Heart right ventricle (tissue), 16 donors: ENCODE measurements at regions not wholly inside any gene's neighbourhood (a gene's known extent, or its start where the extent isn't known, plus 50 kb on each side); places are given as distances from the start of the nearest gene placed in this dataset.
A peak's percentile ranks its signal among the peaks of the same experiment; 100 is the strongest.
"Not testable (repeated sequence)": the region's sequence is repeated elsewhere in the genome, so short reads cannot be mapped to it uniquely, and the experiment has no call there.

Source experiments
- ATAC-seq, 8 donors: fragments of 200-7000 bp; cut with Tn5 transposase; one replicate each; pipeline ENCODE4 v1.9.1; 2020; ENCODE audit warnings: mild to moderate bottlenecking in 8 of 8, moderate library complexity in 8 of 8, moderate number of reproducible peaks in 1 of 8
- DNase-seq, 2 donors: peaks; one replicate each; pipeline ENCODE4 v3.0.0-alpha.2; 2020
- H3K27ac ChIP-seq, 10 donors: fragments of 200-600 bp; sonication (generic) in 2 of 10; one replicate each; pipeline versions ENCODE4 v1.5.0 to v1.8.0; 2020 to 2022; ENCODE audit warnings: mild to moderate bottlenecking in 3 of 10
- H3K27me3 ChIP-seq, 7 donors: fragments of 200-600 bp; one replicate each; pipeline ENCODE4 v1.8.0; 2021 to 2022; ENCODE audit warnings: mild to moderate bottlenecking in 2 of 7
- H3K36me3 ChIP-seq, 9 donors: fragments of 200-600 bp; sonication (generic) in 1 of 9; one replicate each; pipeline versions ENCODE4 v1.5.0 to v1.8.0; 2020 to 2022; ENCODE audit warnings: mild to moderate bottlenecking in 2 of 9
- H3K4me1 ChIP-seq, 9 donors: fragments of 200-600 bp; sonication (generic) in 1 of 9; one replicate each; pipeline versions ENCODE4 v1.5.0 to v1.8.0; 2020 to 2022; ENCODE audit warnings: mild to moderate bottlenecking in 4 of 9
- H3K4me3 ChIP-seq, 10 donors: fragments of 200-600 bp; sonication (generic) in 2 of 10; one replicate each; pipeline versions ENCODE4 v1.5.0 to v1.8.0; 2020 to 2022; ENCODE audit warnings: mild to moderate bottlenecking in 7 of 10, moderate library complexity in 2 of 10
- H3K9me3 ChIP-seq, 11 donors: fragments of 200-600 bp in 10 of 11; sonication (generic) in 2 of 11; one replicate each; pipeline versions ENCODE4 v1.5.0 to v1.8.0; 2013 to 2022; ENCODE audit warnings: mild to moderate bottlenecking in 2 of 11, control low read depth in 1 of 11, moderate library complexity in 1 of 11
- WGBS, 2 donors: extraction: QIAGEN DNeasy Blood & Tissue Kit; methylation state at CpG; one replicate each; pipeline ENCODE4 v1.1.7; 2013; ENCODE audit warnings: inconsistent platforms in 1 of 2; 5-methylcytosine and 5-hydroxymethylcytosine counted together
- intact Hi-C, 10 donors: fragments of 100-400 bp; cut with DNase I; formaldehyde crosslinking; loops; one replicate each; pipeline versions ENCODE4 v1.11.1 to v1.14.2; 2022
- TF ChIP-seq, protein P1 (sequence below), 9 donors: fragments of 200-600 bp; sonication (generic) in 2 of 9; IDR thresholded peaks; one replicate each; pipeline versions ENCODE4 v1.5.0 to v1.8.0; 2021 to 2022; ENCODE audit warnings: antibody characterized with exemption in 9 of 9, mild to moderate bottlenecking in 5 of 9, moderate library complexity in 1 of 9
- donor health status: Arrhythmogenic right ventricular cardiomyopathy.
- donor health status: ischemic (EF 13 %, LVEDD 7.1; RV severe dilation, severe dysfunction).
- donor health status: healthy with polysubstance abuse.
- donor health status: DM: no; HTN: yes; CAD: no.
- donor health status: DM: no; HTN: no; CAD: no.
- donor health status: ischemic (EF 25% LVEDD 6.9; RV normal size, moderate dysfunction).
- donor health status: ischemic (EF 25% LVEDD 5.7; RV mildly dilated, moderate dysfunction).
- donor health status: healthy.
- donor health status: DM: yes; HTN: yes; CAD: no.
- donor health status: Ischemic cardiomyopathy.
- donor health status: ischemic (EF 35%, LVEDD 5.7; RV mildly dilated, moderate dysfunction).
- donor health status: nonischemic (EF 11% LVEDD 7.7; RV severe dilation, severe dysfunction).
- donor health status: DM: yes; HTN: yes; CAD: no.
- donor health status: PGD.
- donor health status: ischemic (EF 29% LVEDD 5.4; RV normal size, mild dysfunction).
- donor health status: nonischemic (EF 23%, LVEDD 6.1; RV moderate dilation, normal function).

DNA sequence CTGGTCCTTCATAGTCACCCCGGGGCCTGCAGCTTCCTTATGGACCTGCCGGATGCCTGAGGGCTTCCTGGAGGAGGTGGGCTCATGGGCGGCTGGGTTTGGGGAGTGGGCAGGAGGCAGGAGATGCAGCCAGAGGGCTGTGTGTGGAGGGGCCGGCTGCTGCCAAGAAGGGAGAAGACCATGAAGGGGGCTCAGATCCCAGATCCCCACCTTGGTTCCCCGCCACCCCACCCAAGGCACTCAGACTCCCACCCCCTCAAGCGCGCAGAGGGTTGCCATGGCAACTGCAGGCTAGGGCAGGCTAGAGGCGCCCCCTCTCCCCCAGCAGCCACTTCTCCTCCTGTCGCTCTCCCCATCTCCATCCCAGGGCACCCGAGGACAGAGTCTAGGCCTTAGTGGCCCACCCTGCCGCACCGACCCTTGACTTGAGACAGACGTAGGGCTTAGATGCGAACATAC, 104.5 kb downstream of the CRLF3 start:
- ATAC-seq (peak in 1 of 8 donors; percentile 8), DNase-seq (no peak)
- no peak overlapping the region for H3K27ac ChIP-seq
- TF ChIP-seq, protein P1, sequence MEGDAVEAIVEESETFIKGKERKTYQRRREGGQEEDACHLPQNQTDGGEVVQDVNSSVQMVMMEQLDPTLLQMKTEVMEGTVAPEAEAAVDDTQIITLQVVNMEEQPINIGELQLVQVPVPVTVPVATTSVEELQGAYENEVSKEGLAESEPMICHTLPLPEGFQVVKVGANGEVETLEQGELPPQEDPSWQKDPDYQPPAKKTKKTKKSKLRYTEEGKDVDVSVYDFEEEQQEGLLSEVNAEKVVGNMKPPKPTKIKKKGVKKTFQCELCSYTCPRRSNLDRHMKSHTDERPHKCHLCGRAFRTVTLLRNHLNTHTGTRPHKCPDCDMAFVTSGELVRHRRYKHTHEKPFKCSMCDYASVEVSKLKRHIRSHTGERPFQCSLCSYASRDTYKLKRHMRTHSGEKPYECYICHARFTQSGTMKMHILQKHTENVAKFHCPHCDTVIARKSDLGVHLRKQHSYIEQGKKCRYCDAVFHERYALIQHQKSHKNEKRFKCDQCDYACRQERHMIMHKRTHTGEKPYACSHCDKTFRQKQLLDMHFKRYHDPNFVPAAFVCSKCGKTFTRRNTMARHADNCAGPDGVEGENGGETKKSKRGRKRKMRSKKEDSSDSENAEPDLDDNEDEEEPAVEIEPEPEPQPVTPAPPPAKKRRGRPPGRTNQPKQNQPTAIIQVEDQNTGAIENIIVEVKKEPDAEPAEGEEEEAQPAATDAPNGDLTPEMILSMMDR (IDR thresholded peaks at IDR 0.05) = no peak
- H3K4me3 ChIP-seq = no peak overlapping the region
- H3K36me3 ChIP-seq = no peaks in the 10 kb centered on the region
- intact Hi-C loops = no loop called here
- H3K4me1 ChIP-seq = no peaks in the 10 kb centered on the region
- H3K27me3 ChIP-seq = no peaks in the 10 kb centered on the region
- WGBS, 2 donors = 95 to 97% methylated on average over 14 of the region's 14 CpGs
- no peaks in the 10 kb centered on the region for H3K9me3 ChIP-seq

DNA sequence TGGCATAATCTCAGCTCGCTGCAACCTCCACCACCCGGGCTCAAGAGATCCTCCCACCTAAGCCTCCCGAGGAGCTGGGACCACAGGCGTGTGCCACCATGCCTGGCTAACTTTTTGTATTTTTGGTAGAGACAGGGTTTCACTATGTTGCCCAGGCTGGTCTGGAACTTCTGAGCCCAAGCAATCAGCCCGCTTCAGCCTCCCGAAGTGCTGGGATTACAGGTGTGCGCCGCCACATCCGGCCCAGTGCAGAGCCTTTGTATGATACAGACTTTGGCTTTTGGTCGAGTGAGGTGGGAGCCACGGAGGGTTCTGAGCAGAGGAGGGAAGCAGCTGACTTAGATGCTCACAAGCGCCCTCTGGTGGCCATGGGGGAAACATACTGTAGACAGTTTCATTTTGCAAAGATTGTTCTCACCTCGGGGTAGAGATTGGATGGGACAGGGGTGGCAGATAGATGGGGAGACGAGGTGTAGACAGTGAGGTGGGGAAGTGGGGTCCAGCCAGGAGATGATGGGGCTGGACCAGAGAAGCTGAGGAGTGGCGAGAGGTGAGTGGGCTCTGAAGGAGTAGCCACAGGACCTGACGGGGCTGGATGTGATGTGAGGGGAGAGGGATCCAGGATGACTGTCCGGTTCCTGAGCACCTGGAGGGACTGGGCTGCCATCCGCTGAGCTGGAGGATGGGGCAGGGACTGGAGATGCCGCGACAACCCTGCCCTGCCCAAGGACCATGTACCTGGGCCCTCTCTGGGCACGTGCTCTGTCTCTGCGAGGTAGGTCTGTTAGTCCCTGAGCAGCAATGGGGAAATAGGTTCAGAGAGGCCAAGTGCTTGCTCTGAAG, 105.1 kb downstream of the CRLF3 start:
- intact Hi-C loops = not testable (repeated sequence)

DNA sequence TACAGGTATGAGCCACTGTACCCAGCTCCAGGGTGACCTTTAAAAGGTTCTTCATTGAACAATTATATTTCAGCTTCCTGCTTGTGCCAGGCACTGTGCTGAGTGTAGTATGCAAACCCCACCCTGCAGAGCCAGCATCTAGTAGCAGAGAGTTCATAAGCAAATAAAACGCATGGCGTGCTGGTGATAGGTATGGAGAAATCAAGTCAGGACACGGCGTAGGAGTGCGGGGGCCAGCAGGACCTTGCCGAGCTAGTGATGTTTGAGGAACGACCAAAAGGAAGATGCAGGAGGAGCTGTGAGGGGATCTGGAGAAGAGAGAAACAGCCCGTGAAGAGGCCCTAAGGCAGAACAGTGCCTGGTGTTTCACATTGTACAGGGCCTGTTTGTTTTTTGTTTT, 105.8 kb downstream of the CRLF3 start:
- ATAC-seq, H3K27ac ChIP-seq, H3K36me3 ChIP-seq, H3K4me1 ChIP-seq, DNase-seq, H3K9me3 ChIP-seq, H3K27me3 ChIP-seq, H3K4me3 ChIP-seq, intact Hi-C loops: not testable (repeated sequence)
- 95% methylated on average over 8 of the region's 8 CpGs for WGBS, 2 donors

More for the DNA sequence above, 105.1 kb downstream of the CRLF3 start:
- 78 to 79% methylated on average over 21 to 22 of the region's 22 CpGs for WGBS, 2 donors
- TF ChIP-seq, protein P1 (IDR thresholded peaks at IDR 0.05) = peak; percentile 45 to 65 (median 59)
- not testable (repeated sequence) for H3K27ac ChIP-seq, H3K4me1 ChIP-seq, H3K36me3 ChIP-seq, H3K4me3 ChIP-seq, H3K27me3 ChIP-seq, H3K9me3 ChIP-seq
- peak; percentile 59 to 69 for DNase-seq
- ATAC-seq = peak in 6 of 8 donors; percentile 30 to 60 (median 51)

DNA sequence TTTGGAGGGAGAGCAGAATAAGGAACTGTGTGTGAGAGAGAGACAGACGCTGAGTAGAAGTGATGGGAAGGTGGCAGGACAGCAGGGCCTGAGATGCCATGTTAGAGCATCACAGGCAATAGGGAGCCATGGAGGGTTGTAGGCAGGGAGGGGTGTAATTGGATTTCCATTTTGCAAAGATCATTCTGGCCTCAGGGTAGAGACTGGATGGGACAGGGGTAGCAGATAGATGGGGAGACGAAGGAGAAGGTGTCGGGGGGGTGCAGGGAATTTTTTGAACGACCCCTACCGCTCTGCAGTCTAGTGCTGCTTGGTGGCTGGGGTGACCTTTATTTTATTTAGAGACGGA, 106.4 kb downstream of the CRLF3 start:
- ATAC-seq, H3K4me3 ChIP-seq, H3K27ac ChIP-seq, H3K9me3 ChIP-seq, H3K4me1 ChIP-seq, DNase-seq, intact Hi-C loops, H3K27me3 ChIP-seq, H3K36me3 ChIP-seq: not testable (repeated sequence)
- 94 to 96% methylated on average over 5 to 6 of the region's 6 CpGs for WGBS, 2 donors

DNA sequence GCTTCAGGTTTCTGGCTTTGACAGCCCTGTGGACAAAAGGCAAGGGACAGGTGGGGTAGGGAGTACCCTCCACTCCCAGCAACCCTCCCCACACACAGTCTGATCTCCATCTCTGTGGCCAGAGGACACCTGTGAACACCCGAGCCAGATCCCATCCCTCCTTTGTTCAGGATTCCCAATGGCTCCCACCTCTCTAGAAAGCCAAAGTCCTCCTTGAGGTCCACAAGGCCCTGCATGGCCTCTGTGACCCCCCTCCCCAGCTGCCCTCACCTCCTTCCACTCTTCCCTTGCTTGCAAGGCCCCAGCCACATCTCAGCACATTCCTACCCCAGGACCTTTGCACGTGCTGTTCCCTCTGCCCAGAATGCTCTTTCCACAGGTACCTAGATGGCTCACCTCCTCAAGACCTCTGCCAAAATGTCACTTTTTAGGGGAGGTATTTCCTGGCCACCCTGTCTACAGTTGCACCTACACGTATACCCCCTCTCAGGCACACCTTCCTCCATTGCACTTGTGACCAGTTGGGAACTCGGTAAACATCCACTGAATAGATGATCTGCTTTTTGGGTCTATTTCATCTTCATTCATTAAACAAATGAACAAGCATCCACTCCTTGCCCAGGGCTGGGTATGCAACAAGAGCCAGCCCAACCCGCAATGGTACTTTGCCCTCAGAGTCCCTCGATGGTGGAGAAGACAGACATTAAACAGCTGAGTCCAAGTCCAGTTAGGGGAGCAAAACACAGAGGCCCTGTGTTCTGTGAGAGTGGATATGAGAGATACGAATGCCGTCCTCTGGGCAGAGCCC, 107.0 kb downstream of the CRLF3 start:
- DNase-seq = no peak
- Histone ChIP-seq H3K27ac (no peak overlapping the region), H3K4me1 (no peaks in the 10 kb centered on the region), H3K4me3 (no peak overlapping the region), H3K9me3 (no peaks in the 10 kb centered on the region), H3K36me3 (no peaks in the 10 kb centered on the region), H3K27me3 (no peaks in the 10 kb centered on the region)
- no peak for ATAC-seq
- intact Hi-C loops = no loop called here
- TF ChIP-seq, protein P1 (IDR thresholded peaks at IDR 0.05) = no peak
- 92 to 93% methylated on average over 8 of the region's 8 CpGs for WGBS, 2 donors
